NCI-H2196 (cell line): ENCODE measurements at regions not wholly inside any gene's neighbourhood (a gene's known extent, or its start where the extent isn't known, plus 50 kb on each side); places are given as distances from the start of the nearest gene placed in this dataset.

ENCODE experiments used
- DNase-seq: peaks from one replicate; lab custom pipeline; 2025; ENCODE audit not compliant: unreplicated experiment; lab: John Stamatoyannopoulos, UW

DNA sequence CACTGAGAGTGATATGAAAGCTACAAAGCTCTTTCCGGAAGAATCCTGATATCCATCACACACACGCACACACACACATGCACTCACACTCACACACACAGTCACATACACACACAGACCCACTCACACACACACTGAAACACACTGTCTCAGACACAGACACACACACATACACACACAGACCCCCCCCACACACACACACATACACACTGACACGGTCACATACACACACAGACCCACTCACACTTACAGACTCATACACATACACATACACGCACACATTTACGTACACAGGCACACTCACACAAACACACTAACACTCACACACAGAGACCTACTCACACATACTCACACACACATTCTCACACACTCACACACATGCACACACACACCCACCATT lies 58.6 kb downstream of the LIG4 start:
- DNase-seq = no peak

DNA sequence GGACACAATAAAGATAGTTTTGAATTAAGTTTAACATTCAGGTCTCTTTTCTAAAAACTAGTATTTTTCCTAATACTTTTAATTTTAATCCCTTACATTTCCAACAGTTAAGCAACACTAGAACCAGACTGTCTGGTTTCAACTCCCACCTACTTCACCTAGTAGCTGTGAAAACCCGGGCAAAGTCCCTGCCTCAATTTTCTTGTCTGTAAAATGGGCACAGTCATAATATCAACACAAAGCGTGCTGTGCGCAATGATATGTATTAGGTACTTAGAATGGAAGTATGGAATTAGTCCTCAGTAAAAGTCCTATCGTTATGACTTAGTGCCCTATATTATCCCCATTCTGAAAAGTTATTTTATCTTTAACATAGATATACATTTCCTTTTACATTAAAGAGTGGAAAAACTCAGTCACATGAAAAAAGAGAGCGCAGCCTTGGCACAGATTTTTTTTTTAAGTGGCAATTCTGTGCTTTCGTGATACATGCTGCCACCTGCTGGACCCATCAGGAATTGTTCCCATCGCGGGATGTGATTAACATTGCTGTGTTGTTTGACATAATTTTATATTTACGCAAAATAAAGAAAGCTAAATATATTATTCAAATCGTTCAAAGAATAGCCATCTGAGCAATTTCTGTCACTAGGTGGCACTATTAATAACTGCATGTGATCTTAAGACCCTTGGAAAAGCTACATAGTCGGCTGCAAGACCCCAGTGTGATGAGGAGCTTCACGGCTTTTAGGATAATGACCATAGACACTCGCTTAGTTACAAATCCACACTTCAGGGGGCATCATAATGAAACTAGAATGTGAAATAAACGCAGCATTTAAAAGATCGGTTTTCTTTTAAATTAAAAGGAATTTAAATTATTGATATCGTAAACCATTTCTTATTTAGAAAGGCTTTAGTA lies 59.9 kb downstream of the LIG4 start:
- peak; percentile 46 for DNase-seq

DNA sequence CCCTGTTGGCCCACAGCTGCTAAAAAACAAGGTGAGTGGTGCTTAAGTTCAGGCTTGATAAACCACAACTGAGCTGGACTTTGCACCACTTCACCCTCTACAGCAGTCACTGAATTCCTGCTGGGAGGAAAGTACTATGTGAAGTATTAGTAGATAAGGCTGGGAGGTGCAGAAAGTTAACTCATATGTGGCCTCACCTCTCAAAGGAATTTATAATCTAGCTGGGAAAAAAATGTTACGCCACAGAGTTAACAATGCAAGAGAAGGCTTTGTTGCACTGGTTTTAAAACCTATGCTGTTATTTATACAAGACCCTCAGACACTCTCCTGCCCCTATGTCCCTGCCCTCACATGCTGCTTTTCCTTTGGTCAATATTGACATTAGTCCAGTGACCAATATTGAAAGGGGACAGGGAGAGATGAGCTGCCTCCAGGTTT lies 60.9 kb downstream of the LIG4 start:
- no peak for DNase-seq

DNA sequence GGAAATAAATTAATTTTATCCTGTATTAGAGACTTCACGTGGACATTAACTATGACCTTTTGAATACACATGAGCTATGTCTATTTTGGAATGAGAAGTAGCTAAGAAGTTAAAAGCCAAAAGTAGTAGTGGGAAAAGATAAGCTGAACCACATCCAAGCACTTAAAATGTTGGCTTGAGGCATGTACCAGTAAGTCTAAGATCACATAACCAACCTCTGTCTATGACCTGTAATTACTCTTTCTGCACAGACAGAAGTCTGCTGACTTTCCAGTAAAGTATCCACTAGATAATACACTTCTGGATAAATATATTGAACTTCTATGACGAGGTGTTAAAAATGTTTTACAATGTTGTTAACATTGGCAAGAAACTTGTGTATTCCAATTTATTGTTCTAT lies 68.7 kb downstream of the LIG4 start:
- DNase-seq = no peak

DNA sequence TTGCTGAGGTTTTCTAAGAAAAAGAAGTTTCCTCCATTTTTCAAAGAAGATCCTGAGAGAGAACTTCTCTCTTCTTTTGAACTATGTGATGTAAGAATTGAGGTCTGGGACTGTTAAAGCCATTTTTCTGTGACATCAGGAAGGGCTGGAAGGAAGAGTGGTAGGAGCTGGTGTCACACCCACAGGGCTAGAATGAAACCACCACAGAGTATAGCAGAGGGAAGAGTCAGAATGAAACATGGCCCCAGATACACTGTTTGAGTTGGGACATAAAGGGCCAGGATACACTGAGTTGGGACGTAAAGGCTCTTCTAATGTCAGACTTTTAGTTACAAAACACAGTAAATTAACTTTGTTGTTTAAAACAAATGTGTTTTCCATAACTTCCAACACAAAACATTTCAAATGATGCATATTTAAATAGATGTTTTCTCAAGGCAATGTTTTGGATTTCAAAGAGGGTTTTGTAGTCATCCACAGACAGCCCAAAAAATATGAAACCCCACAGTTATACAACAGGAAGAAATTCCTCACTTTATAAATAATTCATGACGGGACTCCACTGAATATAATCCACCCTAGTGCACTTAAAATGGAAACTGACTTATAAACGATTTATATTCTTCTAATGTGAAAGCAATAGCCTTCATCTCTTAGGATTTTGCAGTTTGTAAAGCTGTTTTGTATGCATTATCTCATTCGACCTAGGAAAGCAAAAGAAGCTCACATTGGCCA lies 72.5 kb downstream of the LIG4 start:
- no peak for DNase-seq

DNA sequence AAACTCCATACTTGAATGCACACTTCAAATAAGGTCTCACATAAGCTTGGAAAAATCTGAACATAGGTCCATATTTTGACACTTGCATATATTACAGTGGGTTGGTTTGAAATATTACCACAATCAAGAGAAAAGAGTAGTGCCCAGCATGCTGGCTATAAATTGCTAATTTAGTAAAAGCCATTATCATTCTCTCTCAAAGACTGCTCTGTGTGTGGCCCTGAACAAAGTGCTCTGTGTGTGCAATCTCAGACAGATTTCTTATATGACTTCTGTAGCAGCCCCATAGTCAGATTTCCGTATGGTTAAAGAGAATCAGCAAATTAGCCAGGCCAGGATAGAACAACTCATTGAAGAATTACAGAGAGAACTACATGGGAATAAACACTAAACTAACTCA lies 78.2 kb downstream of the LIG4 start:
- no peak for DNase-seq

DNA sequence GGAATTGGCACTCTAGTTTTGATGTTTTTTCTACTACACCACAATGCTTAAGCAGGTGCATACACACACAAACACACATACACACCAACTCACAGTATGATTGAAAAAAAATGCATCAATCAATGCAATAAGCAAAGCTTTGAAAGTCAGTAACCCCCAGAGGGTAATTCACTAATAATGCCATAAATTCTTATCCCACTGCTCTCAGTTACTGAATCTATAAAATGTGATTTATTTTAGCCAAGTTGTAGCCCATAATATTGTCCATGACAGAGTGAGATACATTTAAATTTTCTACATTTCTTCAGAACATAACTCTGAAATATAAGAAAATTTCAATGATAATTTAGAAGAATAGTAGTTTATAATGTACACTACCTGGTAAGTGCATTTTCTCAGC lies 87.9 kb downstream of the LIG4 start:
- no peak for DNase-seq

DNA sequence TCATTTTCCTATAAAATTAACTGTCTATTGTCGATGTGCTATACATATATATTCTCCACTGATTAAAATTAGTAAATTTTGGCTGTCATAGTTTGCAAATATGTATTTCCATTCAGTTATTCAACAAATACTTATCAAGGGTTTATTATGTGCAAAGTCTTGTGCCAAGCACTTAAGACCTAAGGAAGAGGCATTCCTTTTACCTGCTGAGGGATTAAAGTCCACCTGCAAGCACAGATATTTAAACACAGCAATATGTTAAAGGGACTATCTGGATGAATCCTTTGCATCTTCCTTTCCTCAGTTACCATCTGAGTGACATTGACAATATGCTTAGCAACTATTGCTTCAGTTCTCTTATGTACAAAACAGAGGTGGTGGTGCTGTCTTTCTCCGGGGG lies 89.3 kb downstream of the LIG4 start:
- no peak for DNase-seq

DNA sequence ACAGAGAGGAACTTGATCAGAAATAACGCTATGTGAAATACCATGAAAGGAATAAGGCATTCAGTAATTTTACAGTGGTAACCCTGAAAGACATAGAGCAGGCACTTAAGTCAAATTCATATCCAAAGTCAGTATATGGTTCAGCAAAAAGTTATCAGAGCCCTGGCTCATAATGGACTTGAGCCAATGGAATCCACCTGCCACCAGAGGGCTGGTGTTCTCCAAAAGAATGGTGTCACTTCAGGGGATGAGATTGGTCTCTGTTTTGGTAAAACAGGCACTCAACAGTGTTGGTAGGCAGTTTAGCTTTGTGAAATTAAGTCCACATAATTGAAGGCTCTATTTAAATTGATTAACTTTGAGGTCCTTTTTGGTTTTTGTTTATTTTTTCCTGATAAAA lies 93.9 kb downstream of the LIG4 start:
- DNase-seq = no peak

DNA sequence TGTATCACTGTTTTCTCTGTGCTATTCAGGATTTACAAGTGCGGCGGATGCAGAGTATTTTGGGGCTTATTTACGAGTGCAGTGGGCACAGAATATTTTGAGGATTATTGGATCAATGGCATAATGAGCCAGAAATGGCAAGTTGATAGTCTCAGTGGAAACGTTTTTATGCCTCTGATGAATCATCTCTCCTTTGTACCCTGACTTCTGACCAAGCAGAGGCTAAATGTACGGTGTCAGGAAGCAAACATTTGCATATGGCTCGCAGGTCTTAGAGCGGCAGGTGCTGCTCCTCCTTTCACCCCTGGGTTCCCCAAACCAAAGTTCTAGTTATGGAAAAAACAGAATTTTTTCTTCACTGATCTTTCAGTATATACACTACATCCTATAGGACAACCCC lies 94.5 kb downstream of the LIG4 start:
- no peak for DNase-seq

DNA sequence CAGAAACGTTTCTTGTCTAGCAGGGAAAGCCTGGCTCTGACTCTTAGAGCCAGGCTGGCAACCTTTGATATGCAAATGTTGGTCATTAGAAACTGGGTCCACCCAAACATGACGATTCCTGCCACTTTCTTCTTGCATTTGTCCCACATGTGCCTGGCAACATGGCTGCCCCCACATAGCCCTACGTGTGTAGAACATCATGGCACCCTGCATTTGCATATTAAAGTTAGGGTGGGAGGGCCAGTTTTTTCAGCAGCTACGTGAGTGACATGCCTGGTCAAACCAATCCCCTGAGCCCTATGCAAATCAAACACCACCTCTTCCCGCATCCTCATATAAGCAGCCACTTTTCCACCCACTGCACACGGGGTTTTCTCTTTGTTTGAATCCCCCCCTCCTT lies 95.0 kb downstream of the LIG4 start:
- DNase-seq = no peak

DNA sequence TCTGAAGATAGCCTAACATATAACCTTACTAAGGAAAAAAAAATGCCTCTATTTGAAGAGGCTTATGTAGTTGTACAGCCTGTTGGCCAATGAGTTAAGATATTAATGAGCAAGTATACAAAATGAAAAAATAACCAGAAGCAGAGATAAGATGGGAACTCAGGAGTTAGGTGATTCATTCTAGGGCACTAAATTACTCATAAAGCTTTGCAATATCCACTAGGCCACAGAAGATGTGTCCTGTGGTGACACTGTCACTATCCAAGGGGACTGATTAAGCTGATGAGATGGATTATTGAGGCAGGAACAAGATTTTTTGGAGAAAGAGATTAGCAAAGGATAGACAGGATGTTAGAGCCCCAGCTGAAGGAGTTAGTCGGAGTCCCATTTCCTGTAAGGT lies 99.6 kb downstream of the LIG4 start:
- DNase-seq = no peak

DNA sequence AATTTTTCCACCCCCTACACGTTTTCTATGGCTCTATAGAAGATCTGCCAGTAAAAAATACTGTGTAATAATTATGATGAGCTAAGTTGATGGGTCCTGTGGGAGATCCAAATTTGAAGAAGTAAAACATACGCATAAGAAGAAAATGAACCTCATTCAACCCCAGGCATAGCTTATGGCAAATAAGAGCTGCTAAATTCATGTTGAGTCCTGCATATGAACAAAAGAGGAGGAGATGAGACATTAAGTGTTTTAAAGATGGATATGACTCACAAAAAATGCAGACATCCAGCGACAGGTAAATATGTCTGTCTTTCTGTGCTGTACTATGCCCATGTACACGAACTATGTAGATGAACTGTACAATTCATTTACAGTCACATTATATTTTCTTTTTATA lies 101.9 kb downstream of the LIG4 start:
- DNase-seq = no peak

DNA sequence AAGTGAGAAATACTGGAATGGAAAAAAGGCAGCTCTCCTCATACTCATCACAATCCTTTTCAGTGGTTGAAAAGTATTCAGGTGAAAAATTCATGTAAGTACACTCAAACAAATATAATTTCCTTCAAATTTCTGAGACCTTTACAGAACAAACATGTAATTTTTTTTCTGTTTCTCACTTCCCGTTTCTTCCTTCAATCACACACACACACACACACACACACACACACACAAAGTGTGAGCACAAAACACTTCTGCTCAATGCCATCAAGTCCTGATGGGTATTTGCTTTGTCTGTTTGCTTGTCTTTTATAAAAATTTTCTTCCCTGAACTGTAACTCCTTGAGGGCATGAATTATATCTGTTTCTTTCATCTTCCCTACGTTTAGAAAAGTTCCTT lies 110.6 kb downstream of the LIG4 start:
- no peak for DNase-seq

DNA sequence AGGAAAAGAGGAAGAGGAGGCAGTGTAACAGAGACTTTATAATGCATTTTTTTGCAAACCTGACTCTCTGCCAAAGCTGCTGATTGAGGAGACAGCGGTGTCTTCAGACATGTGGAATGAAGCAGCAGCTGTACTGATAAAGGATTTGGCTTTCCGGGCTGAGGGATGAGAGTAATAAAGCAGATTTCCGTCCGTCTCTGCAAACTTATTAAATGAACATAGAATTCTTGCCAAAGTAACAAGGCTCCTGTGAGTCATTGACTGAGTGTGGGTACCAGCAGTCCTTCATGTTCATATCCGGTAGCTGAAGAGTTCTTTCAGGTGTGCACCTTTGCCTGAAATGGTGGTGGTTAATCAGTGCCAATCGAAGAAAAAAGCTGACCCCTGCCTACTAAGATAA lies 112.6 kb downstream of the LIG4 start:
- no peak for DNase-seq

DNA sequence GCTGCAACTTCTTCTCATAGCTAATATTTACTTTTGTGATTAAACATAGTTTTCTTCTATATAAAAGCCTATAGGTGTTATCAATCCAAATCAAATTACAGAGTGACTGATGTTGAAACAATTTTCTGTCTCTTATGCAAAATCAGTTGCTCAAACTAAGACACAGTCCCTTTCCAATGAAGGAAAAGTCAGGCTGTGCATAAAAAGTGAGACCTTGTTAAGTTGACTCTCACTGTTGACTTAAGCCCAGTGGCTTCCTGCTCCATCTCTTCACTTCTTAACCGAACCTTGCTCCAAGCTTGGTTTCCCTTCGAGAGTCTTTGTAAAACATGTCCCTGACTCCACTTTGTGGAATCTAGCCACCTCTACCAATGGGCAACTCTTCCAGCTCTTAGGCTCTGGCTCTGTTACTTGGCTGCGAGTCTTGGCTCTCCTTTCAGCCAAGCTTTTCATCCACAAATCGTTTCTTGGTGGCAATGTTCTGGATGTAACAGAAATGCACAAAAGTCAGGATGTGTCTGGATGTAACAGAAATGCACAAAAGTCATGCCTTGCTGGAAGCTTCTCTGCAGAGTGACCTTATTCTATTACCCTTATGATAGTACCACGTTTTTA lies 118.9 kb downstream of the LIG4 start:
- no peak for DNase-seq

DNA sequence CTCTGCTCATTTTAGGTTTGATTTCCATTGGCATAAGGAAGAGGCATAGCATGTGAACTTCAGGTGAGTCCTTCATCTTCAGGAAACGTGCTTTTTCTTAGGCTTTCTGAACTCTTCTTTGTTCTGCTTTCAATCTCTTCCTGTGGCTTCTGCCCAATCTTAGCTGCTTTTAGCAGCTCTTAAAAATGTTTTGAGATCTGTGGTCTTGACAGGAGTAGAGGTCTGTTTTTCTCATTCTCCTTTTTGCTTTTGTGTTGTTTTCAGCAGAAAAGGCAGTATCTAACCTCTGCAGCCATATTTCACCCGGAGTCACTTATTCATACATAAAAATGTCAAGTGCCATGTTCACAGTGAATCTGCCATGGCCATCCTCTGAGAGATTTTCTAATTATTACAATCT lies 120.3 kb downstream of the LIG4 start:
- no peak for DNase-seq

DNA sequence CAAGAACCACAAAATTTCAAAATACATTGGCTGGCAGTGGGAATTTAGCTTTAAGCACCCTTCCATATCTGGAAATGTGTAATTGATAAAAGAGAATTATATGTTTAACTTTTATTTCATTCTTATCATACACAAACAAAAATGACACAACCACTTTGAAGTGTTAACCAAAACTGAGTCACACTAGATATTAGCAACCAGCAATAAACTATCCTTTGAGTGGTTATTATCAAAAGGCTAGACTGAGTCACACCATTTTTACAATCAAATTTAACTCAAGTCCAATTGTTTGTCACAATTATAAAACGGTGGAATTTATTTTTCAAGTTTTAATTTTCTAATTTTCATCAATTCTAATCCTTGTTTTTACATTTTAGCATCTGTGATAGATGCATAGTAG lies 121.7 kb downstream of the LIG4 start:
- DNase-seq = no peak

DNA sequence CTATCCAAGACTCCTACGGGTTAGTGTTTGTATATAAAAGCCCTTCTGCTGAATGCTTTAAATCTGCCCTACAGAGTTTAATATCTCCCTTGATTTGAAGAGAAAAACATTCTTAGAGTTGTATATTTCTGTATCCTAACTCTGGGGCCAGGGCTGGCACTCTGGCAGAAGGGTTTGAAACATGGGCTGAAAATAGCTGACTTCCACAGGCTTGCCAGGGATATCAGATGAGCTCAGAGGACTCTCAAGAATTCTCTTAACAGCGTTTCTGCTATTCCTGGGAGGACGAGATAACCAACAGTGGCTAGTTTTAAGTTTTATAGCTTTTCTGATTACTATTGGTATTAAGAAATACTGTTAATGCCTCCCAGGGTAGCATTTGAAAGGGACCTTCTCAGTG lies 127.5 kb downstream of the LIG4 start:
- no peak for DNase-seq

DNA sequence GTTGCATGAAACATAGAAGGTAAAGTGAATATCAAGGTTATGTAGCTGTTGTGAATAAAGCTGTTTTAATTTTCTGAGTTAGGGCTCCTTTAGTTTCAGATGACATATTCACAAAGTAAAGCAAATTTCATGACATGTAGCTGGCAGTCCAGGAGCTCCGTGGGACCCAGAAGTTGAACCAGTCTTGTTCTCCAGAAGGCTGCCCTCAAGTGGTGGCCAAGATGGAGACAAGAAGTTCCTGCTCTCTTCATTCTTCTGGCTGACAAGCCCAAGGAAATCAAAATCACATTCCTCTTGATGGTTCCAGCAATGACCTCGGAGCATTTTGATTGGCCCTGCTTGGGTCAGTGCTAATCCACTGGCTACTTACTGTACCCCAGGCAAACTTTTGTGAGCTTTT lies 128.7 kb downstream of the LIG4 start:
- DNase-seq = no peak

DNA sequence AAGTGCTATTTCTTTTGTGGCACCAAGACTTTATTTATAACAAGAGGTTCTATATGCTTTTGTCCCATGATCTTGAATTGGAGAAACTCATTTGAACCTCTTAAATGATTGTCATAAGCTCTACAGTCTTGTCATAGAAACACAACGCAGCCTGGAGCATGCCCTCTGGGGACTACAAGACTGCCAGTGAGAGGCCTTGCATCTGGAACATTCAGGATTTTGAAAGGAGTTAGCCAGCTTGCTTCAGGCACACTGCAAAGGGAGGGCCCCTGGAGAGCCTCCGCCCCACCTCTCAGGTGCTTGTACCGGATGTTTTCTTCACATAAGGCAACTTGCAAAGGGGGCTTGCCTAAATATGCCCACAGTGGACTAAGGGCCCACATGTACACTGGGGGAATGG lies 130.5 kb downstream of the LIG4 start:
- DNase-seq = no peak

DNA sequence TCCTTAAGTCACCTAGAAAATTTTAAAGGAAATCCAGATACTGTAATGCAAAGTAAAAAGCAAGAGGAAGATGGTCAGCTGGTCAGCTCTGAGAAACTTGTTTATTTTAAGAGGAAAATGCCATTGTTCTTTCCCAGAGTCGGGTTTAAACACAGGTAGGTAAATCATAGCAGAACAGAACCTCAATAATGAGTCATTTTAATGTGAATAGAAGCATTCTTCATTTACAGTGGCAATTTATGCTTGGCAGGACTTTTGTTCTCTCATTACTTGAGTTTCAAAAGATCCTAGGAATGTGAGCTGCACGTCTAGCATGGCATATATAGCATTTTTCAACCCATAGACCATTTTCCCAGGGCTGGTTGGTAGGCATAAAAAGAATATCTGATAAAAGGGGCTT lies 132.3 kb downstream of the LIG4 start:
- no peak for DNase-seq
